Tibial nerve (tissue), 4 donors: ENCODE measurements at regions not wholly inside any gene's neighbourhood (a gene's known extent, or its start where the extent isn't known, plus 50 kb on each side); places are given as distances from the start of the nearest gene placed in this dataset.

Experiments used
- DNase-seq, 2 donors: peaks; one replicate each; pipeline ENCODE4 v3.0.0-alpha.2; 2019; ENCODE audit warnings: low spot score in 2 of 2
- H3K27ac ChIP-seq, 4 donors: fragments of 200-600 bp; sonication (generic) in 3 of 4; one replicate each; pipeline ENCODE4 v1.5.1; 2017 to 2019; ENCODE audit warnings: mild to moderate bottlenecking in 1 of 4
- H3K27me3 ChIP-seq, 2 donors: fragments of 200-600 bp; sonication (generic) in 1 of 2; one replicate each; pipeline versions ENCODE4 v1.5.1 to v1.6.0; 2017 to 2019
- H3K36me3 ChIP-seq, 3 donors: fragments of 200-600 bp; sonication (generic); one replicate each; pipeline ENCODE4 v1.5.1; 2018 to 2019
- H3K4me1 ChIP-seq, 4 donors: fragments of 200-600 bp; sonication (generic) in 3 of 4; one replicate each; pipeline ENCODE4 v1.5.1; 2017 to 2019
- H3K4me3 ChIP-seq, 4 donors: fragments of 200-600 bp; sonication (generic) in 3 of 4; one replicate each; pipeline ENCODE4 v1.5.1; 2017 to 2019; ENCODE audit warnings: mild to moderate bottlenecking in 1 of 4, moderate library complexity in 1 of 4
- H3K9me3 ChIP-seq, 4 donors: fragments of 200-600 bp; sonication (generic) in 3 of 4; one replicate each; pipeline ENCODE4 v1.5.1; 2017 to 2019
- EP300 ChIP-seq, 2 donors: sonication (generic); formaldehyde crosslinking; IDR thresholded peaks; one replicate each; pipeline ENCODE4 v1.6.1; 2017; ENCODE audit warnings: antibody characterized with exemption in 2 of 2, mild to moderate bottlenecking in 1 of 2
- POLR2A ChIP-seq, 2 donors: fragments of 450-650 bp; IDR thresholded peaks; one replicate each; pipeline ENCODE4 v1.6.1; 2017; ENCODE audit warnings: antibody characterized with exemption in 2 of 2, mild to moderate bottlenecking in 2 of 2, moderate library complexity in 2 of 2
- WGBS, 2 donors: methylation state at CpG; one replicate each; pipeline ENCODE4 v1.1.5; 2018; 5-methylcytosine and 5-hydroxymethylcytosine counted together
- TF ChIP-seq, protein P1 (sequence below), 5 experiments: fragments of 200-600 bp in 3 of 5; fragments of 450-650 bp in 2 of 5; sonication (generic) in 3 of 5; IDR thresholded peaks; one replicate each; pipeline ENCODE4 v1.5.1; 2016 to 2019; ENCODE audit warnings: antibody characterized with exemption in 5 of 5, mild to moderate bottlenecking in 3 of 5, moderate library complexity in 2 of 5

DNA sequence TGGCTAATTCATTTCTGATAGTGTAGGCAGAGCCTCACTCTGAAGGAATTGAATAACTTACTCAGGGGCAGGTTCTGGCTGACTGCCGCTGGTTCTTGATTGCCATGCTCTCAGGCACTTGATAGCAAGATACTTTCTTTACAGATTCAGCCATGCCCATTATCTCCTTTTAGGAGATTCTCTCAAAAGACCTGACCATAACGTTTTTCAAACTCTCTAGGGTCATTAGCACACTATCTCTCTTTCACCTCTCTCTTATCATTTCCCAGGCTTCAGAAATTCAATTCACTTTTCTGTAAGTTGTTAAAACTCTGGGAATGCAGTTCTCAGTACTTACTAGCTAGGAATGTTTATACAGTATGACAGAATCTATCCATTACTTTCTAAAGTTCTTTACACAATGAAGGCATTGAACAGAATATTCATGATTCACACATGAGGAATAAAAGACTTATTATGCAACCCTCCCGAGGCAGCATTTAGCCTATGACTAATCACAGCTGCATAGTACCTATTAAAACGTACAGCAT is 850.3 kb upstream of the CADM2 start:
- WGBS, 2 donors, result 15 to 23% methylated on average over 4 of the region's 4 CpGs
- no peak for DNase-seq
- H3K36me3 ChIP-seq, result no peaks in the 10 kb centered on the region
- no peak overlapping the region for H3K4me3 ChIP-seq
- H3K27me3 ChIP-seq, result no peaks in the 10 kb centered on the region
- no peak for TF ChIP-seq POLR2A (IDR thresholded peaks at IDR 0.05)
- TF ChIP-seq EP300 (IDR thresholded peaks at IDR 0.05), result no peak
- TF ChIP-seq, protein P1, sequence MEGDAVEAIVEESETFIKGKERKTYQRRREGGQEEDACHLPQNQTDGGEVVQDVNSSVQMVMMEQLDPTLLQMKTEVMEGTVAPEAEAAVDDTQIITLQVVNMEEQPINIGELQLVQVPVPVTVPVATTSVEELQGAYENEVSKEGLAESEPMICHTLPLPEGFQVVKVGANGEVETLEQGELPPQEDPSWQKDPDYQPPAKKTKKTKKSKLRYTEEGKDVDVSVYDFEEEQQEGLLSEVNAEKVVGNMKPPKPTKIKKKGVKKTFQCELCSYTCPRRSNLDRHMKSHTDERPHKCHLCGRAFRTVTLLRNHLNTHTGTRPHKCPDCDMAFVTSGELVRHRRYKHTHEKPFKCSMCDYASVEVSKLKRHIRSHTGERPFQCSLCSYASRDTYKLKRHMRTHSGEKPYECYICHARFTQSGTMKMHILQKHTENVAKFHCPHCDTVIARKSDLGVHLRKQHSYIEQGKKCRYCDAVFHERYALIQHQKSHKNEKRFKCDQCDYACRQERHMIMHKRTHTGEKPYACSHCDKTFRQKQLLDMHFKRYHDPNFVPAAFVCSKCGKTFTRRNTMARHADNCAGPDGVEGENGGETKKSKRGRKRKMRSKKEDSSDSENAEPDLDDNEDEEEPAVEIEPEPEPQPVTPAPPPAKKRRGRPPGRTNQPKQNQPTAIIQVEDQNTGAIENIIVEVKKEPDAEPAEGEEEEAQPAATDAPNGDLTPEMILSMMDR (IDR thresholded peaks at IDR 0.05), result no peak
- peaks cover 0 to 12% (median 0%) of the 10 kb centered on the region in 4 donors for H3K4me1 ChIP-seq
- H3K27ac ChIP-seq, result peak overlapping the region in 2 of 4 donors; percentile 30 to 68
- no peaks in the 10 kb centered on the region for H3K9me3 ChIP-seq

DNA sequence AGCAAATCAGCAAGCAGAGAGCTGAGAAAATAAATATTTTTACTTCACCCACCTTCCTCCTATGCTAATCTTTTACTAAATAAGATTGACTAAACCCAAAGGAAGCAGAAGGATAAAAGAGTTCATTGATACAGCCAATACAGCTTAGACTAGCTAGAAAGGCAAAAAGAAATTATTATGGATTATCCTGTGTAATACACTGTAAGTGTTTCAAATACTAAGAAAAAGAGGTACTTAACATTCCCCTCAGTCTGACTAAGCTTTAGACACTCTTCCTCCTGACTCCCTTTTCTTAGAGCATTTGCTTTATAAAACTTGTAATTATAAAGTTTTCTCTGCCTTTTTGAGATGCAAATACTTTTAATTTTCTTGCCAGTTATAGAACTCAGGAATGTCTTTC is 848.9 kb upstream of the CADM2 start:
- no peak overlapping the region for H3K4me3 ChIP-seq
- no peaks in the 10 kb centered on the region for H3K9me3 ChIP-seq
- no peaks in the 10 kb centered on the region for H3K27me3 ChIP-seq
- TF ChIP-seq EP300 (IDR thresholded peaks at IDR 0.05), result no peak
- TF ChIP-seq, protein P1 (IDR thresholded peaks at IDR 0.05), result no peak
- no peak for TF ChIP-seq POLR2A (IDR thresholded peaks at IDR 0.05)
- no peaks in the 10 kb centered on the region for H3K36me3 ChIP-seq
- H3K4me1 ChIP-seq, result peaks cover 0 to 12% (median 0%) of the 10 kb centered on the region in 4 donors
- H3K27ac ChIP-seq, result no peak overlapping the region
- DNase-seq, result no peak

DNA sequence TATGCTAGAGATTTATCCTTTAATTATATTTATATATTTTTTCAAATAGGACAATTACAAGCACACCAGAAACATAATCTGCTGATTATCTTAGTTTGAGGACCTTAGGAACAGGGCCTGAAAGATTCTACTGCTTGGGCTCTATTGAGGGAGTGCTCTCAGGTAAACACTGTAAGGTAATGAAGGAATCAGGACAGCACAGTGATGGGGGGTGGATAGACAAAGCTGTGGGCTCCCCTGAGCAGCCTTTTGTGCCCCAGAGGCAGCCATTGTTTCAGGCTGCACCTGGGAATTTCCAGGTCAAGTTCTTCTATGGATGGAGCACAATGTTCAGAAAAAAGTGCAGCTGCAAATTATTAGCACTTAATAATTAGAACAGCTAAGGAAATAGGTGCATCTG is 848.0 kb upstream of the CADM2 start:
- no peak for DNase-seq
- H3K27me3 ChIP-seq, result no peaks in the 10 kb centered on the region
- no peak overlapping the region for H3K27ac ChIP-seq
- H3K4me3 ChIP-seq, result no peak overlapping the region
- peaks cover 0 to 12% (median 0%) of the 10 kb centered on the region in 4 donors for H3K4me1 ChIP-seq
- TF ChIP-seq, protein P1 (IDR thresholded peaks at IDR 0.05), result no peak
- TF ChIP-seq EP300 (IDR thresholded peaks at IDR 0.05), result no peak
- no peak for TF ChIP-seq POLR2A (IDR thresholded peaks at IDR 0.05)
- H3K9me3 ChIP-seq, result no peaks in the 10 kb centered on the region
- no peaks in the 10 kb centered on the region for H3K36me3 ChIP-seq

DNA sequence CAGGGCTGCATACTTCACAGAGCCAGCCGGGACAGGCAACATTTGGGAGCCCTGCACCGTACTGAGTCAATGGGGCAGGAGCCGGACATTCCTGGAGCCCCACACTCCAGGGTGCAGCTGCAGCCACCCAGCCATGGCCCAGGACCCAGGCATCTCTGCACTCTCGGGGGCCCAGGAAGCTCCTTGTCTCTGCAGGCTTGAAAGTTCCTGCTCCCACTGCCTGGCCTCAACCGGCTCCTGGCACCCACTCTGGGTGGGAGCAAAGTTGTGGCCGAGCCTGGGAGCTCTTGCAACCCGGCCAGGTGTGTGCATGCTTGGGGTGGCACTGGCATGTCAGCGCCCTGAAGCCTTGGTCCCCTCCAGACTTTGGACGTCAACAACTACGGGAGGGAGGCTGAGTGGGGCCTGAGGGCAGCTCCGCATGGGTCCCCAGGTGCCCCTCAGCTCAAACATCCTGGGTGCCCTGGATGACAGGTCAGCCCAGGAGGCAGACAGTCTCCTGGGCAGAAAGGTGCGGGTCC is 833.5 kb upstream of the CADM2 start:
- H3K9me3 ChIP-seq, result peaks cover 0 to 10% (median 0%) of the 10 kb centered on the region in 4 donors
- H3K4me1 ChIP-seq, result no peaks in the 10 kb centered on the region
- no peak overlapping the region for H3K4me3 ChIP-seq
- no peak for TF ChIP-seq POLR2A (IDR thresholded peaks at IDR 0.05)
- TF ChIP-seq EP300 (IDR thresholded peaks at IDR 0.05), result no peak
- TF ChIP-seq, protein P1 (IDR thresholded peaks at IDR 0.05), result no peak
- H3K27me3 ChIP-seq, result no peaks in the 10 kb centered on the region
- WGBS, 2 donors, result 94 to 97% methylated on average over 8 to 10 of the region's 12 CpGs
- DNase-seq, result no peak
- no peak overlapping the region for H3K27ac ChIP-seq
- H3K36me3 ChIP-seq, result no peaks in the 10 kb centered on the region

DNA sequence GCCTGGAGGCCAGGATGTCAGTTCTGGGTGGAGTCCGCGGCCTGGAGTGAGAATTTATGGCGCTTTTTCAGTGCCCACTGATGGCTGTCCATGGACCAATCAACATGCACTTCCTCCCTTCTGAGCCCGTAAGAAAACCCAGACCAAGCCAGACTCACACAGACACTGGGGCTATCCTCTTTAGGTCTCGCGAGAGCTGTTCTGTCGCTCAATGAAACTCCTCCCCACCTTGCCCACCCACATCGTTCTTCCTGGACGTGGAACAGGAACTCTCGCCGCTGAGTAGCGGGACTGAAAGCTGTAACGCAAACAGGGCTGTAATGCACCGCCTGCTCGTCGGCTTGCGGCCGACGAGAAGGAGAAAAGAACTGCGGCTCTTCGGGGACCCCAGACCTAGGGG is 833.0 kb upstream of the CADM2 start:
- Histone ChIP-seq H3K27me3 (no peaks in the 10 kb centered on the region), H3K4me1 (no peaks in the 10 kb centered on the region), H3K9me3 (peaks cover 0 to 10% (median 0%) of the 10 kb centered on the region in 4 donors), H3K27ac (no peak overlapping the region), H3K4me3 (no peak overlapping the region), H3K36me3 (no peaks in the 10 kb centered on the region)
- TF ChIP-seq, protein P1 (IDR thresholded peaks at IDR 0.05), result no peak
- TF ChIP-seq EP300 (IDR thresholded peaks at IDR 0.05), result no peak
- TF ChIP-seq POLR2A (IDR thresholded peaks at IDR 0.05), result no peak
- DNase-seq, result no peak
- 95 to 97% methylated on average over 21 of the region's 21 CpGs for WGBS, 2 donors
